NCI-H2107 treated with DMSO at 0.1 percent for 48 hours (cell line): ENCODE measurements at regions not wholly inside any gene's neighbourhood (a gene's known extent, or its start where the extent isn't known, plus 50 kb on each side); places are given as distances from the start of the nearest gene placed in this dataset.
"Not testable (repeated sequence)": the region's sequence is repeated elsewhere in the genome, so short reads cannot be mapped to it uniquely, and the experiment has no call there.

Experiments
- DNase-seq: peaks from one replicate; lab custom pipeline; 2025; ENCODE audit not compliant: unreplicated experiment; lab: John Stamatoyannopoulos, UW

GRCh38 chr16:77488652-77489051 lies 53.8 kb upstream of the ADAMTS18 start:
- DNase-seq = no peak

- no peak for DNase-seq
These were observed 56.3 kb upstream of the ADAMTS18 start for GRCh38 chr16:77491091-77491490.

GRCh38 chr16:77496934-77497333 lies 62.1 kb upstream of the ADAMTS18 start:
- DNase-seq = no peak

GRCh38 chr16:77499373-77500285 lies 64.8 kb upstream of the ADAMTS18 start:
- no peak for DNase-seq

- DNase-seq = no peak
These were observed 65.4 kb upstream of the ADAMTS18 start for GRCh38 chr16:77500286-77500598.

- DNase-seq = no peak
These were observed 66.3 kb upstream of the ADAMTS18 start for GRCh38 chr16:77500934-77501664.

GRCh38 chr16:77502448-77502847 lies 67.6 kb upstream of the ADAMTS18 start:
- DNase-seq = no peak

GRCh38 chr16:77506492-77506891 lies 71.7 kb upstream of the ADAMTS18 start:
- DNase-seq = not testable (repeated sequence)

- no peak for DNase-seq
These were observed 74.2 kb upstream of the ADAMTS18 start for GRCh38 chr16:77509051-77509450.

GRCh38 chr16:77509796-77510195 lies 75.0 kb upstream of the ADAMTS18 start:
- DNase-seq = no peak

GRCh38 chr16:77511053-77511452 lies 76.2 kb upstream of the ADAMTS18 start:
- no peak for DNase-seq

GRCh38 chr16:77514500-77515220 lies 79.8 kb upstream of the ADAMTS18 start:
- no peak for DNase-seq

GRCh38 chr16:77525226-77525625 lies 90.4 kb upstream of the ADAMTS18 start:
- DNase-seq = not testable (repeated sequence)

- peak; percentile 50 for DNase-seq
These were observed 96.9 kb upstream of the ADAMTS18 start for GRCh38 chr16:77531752-77532151.

- no peak for DNase-seq
These were observed 102.0 kb upstream of the ADAMTS18 start for GRCh38 chr16:77536809-77537208.

GRCh38 chr16:77539421-77540034 lies 104.7 kb upstream of the ADAMTS18 start:
- DNase-seq = no peak

GRCh38 chr16:77540646-77541045 lies 105.8 kb upstream of the ADAMTS18 start:
- DNase-seq = peak; percentile 87

GRCh38 chr16:77541165-77541564 lies 106.3 kb upstream of the ADAMTS18 start:
- DNase-seq = no peak

- no peak for DNase-seq
These were observed 113.3 kb upstream of the ADAMTS18 start for GRCh38 chr16:77548151-77548550.

GRCh38 chr16:77548766-77549165 lies 113.9 kb upstream of the ADAMTS18 start:
- no peak for DNase-seq

- DNase-seq = no peak
These were observed 115.0 kb upstream of the ADAMTS18 start for GRCh38 chr16:77549876-77550275.
